ENCODE measurements at regions not wholly inside any gene's neighbourhood (a gene's known extent, or its start where the extent isn't known, plus 50 kb on each side); places are given as distances from the start of the nearest gene placed in this dataset.

DNA sequence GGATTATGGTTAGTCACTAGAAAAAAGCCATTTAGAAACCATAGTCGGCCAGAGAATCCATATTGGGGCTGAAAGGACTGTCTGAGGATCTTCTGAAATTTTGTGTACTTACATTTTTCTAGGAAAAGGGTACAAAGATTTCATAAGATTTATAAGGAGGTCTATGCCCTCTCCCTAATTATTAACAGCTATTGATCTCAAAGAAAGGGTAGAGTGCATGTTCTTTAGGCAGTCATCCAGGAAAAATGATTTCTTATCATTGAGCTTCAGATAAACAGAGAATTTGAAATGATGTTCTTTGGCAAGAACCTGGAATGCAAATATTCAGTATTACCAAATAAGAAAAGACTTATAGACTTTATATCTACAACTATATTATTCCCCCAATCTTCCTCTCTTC is 195.3 kb downstream of the ACTR3 start (continued):
- TF ChIP-seq, protein P1, sequence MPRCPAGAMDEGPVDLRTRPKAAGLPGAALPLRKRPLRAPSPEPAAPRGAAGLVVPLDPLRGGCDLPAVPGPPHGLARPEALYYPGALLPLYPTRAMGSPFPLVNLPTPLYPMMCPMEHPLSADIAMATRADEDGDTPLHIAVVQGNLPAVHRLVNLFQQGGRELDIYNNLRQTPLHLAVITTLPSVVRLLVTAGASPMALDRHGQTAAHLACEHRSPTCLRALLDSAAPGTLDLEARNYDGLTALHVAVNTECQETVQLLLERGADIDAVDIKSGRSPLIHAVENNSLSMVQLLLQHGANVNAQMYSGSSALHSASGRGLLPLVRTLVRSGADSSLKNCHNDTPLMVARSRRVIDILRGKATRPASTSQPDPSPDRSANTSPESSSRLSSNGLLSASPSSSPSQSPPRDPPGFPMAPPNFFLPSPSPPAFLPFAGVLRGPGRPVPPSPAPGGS (IDR thresholded peaks at IDR 0.05; ENCODE audit: borderline replicate concordance, insufficient read depth, low read depth, low read length, poor library complexity, severe bottlenecking): no peak
- TF ChIP-seq ZSCAN29 (IDR thresholded peaks at IDR 0.05) (no peak), JUND (IDR thresholded peaks at IDR 0.05; ENCODE audit: low read depth, low read length) (no peak), KAT2A (conservative IDR thresholded peaks at IDR 0.05; ENCODE audit: control insufficient read depth, low read depth, low read length) (no peak), HDGF (IDR thresholded peaks at IDR 0.05) (no peak)

DNA sequence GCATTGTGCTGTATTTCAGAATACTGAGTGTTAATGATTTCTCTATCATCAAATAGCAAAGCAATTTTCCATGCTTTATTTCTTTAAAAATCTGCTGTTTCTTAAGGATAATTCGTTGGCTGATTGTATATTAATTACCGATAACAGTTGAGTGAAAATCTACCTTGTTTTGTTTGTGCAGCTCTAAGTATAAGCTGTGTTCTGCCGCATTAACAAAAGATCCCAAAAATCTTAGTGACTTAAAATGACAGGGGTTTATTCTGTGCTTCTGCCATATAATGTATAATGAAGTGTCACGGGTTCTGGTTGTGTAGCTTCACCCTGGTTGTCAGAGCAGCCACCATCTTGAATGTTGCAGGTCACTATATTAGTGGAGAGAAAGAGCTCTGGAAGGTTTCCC is 196.1 kb downstream of the ACTR3 start:
- Histone ChIP-seq H3K27ac (ENCODE audit: control insufficient read depth, insufficient read depth) (no peak overlapping the region), H3K9me3 (replicated peaks; ENCODE audit: control insufficient read depth, insufficient read depth, low read length) (no peaks in the 10 kb centered on the region), H3K36me3 (ENCODE audit: control insufficient read depth in 2 of 2, insufficient read depth in 2 of 2, low read length in 1 of 2) (no peaks in the 10 kb centered on the region), H3K4me2 (ENCODE audit: control insufficient read depth, insufficient read depth) (no peak overlapping the region), H3K4me1 (ENCODE audit: control insufficient read depth, insufficient read depth, low read length) (no peaks in the 10 kb centered on the region), H3K27me3 (replicated peaks in 1 of 2; ENCODE audit: control insufficient read depth in 2 of 2, insufficient read depth in 2 of 2, low read length in 1 of 2) (no peaks in the 10 kb centered on the region), H4K20me1 (ENCODE audit: control insufficient read depth, insufficient read depth) (no peaks in the 10 kb centered on the region), H3K79me2 (ENCODE audit: control insufficient read depth, insufficient read depth, low read length) (no peaks in the 10 kb centered on the region), H3K4me3 (no peak overlapping the region), H2AFZ (ENCODE audit: control insufficient read depth, low read depth, low read length) (no peak overlapping the region), H3K9ac (ENCODE audit: control insufficient read depth, insufficient read depth, low read length) (no peak overlapping the region)
- BruUV-seq (replicated peaks): no TSS peak
- ChIA-PET SMC1A (ENCODE audit: uncharacterized antibody, unreplicated experiment) (no interaction called here), CTCF (no interaction called here), RAD21 (ENCODE audit: unreplicated experiment) (no interaction called here), POLR2A (no interaction called here)
- no peak for ATAC-seq
- TF ChIP-seq HDAC6 (IDR thresholded peaks at IDR 0.05; ENCODE audit: unreplicated experiment) (no peak), RAD21 (IDR thresholded peaks at IDR 0.05; ENCODE audit: insufficient read depth, low read depth, low read length) (no peak), TBL1XR1 (IDR thresholded peaks at IDR 0.05; ENCODE audit: low read depth, low read length) (no peak), DPF2 (IDR thresholded peaks at IDR 0.05) (no peak)
- TF ChIP-seq, protein P2, sequence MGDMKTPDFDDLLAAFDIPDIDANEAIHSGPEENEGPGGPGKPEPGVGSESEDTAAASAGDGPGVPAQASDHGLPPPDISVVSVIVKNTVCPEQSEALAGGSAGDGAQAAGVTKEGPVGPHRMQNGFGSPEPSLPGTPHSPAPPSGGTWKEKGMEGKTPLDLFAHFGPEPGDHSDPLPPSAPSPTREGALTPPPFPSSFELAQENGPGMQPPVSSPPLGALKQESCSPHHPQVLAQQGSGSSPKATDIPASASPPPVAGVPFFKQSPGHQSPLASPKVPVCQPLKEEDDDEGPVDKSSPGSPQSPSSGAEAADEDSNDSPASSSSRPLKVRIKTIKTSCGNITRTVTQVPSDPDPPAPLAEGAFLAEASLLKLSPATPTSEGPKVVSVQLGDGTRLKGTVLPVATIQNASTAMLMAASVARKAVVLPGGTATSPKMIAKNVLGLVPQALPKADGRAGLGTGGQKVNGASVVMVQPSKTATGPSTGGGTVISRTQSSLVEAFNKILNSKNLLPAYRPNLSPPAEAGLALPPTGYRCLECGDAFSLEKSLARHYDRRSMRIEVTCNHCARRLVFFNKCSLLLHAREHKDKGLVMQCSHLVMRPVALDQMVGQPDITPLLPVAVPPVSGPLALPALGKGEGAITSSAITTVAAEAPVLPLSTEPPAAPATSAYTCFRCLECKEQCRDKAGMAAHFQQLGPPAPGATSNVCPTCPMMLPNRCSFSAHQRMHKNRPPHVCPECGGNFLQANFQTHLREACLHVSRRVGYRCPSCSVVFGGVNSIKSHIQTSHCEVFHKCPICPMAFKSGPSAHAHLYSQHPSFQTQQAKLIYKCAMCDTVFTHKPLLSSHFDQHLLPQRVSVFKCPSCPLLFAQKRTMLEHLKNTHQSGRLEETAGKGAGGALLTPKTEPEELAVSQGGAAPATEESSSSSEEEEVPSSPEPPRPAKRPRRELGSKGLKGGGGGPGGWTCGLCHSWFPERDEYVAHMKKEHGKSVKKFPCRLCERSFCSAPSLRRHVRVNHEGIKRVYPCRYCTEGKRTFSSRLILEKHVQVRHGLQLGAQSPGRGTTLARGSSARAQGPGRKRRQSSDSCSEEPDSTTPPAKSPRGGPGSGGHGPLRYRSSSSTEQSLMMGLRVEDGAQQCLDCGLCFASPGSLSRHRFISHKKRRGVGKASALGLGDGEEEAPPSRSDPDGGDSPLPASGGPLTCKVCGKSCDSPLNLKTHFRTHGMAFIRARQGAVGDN (IDR thresholded peaks at IDR 0.05): no peak
- in situ Hi-C loops (cut with MboI): no loop called here
- FAIRE-seq: no peak
- DNase-seq (ENCODE audit: low read depth, low spot score): no peak
- 46% methylated on average over 4 of the region's 4 CpGs for WGBS (ENCODE audit: insufficient coverage, insufficient replicate concordance, low lambda C conversion rate, missing lambda C conversion rate)
- intact Hi-C loops (cut with micrococcal nuclease; ENCODE audit: unreplicated experiment): no loop called here
